Type B pancreatic cell (in vitro differentiated cells): ENCODE measurements at regions not wholly inside any gene's neighbourhood (a gene's known extent, or its start where the extent isn't known, plus 50 kb on each side); places are given as distances from the start of the nearest gene placed in this dataset.

Experiments used
- DNase-seq: peaks from one replicate; pipeline ENCODE4 v3.0.0; 2021; ENCODE audit warnings: mixed read lengths; ENCODE audit not compliant: unreplicated experiment; ENCODE audit errors: extremely low spot score
- H3K27ac Mint-ChIP-seq: 2 replicates; pipeline ENCODE4 v1.8.0; 2021; ENCODE audit warnings: mild to moderate bottlenecking, mixed read lengths
- H3K27me3 Mint-ChIP-seq: 2 replicates; pipeline ENCODE4 v1.8.0; 2021; ENCODE audit warnings: mixed read lengths
- H3K36me3 Mint-ChIP-seq: 2 replicates; pipeline ENCODE4 v1.8.0; 2021; ENCODE audit warnings: mixed read lengths
- H3K4me1 Mint-ChIP-seq: one replicate; pipeline ENCODE4 v1.8.0; 2021; ENCODE audit warnings: mixed read lengths; ENCODE audit not compliant: unreplicated experiment
- H3K4me3 Mint-ChIP-seq: 2 replicates; pipeline ENCODE4 v1.8.0; 2021; ENCODE audit warnings: mild to moderate bottlenecking, mixed read lengths
- H3K9me3 Mint-ChIP-seq: 2 replicates; pipeline ENCODE4 v1.8.0; 2021; ENCODE audit warnings: mixed read lengths
- TF ChIP-seq, protein P1 (sequence below): fragments of 200-600 bp; sonication (generic); conservative IDR thresholded peaks from 2 replicates; pipeline ENCODE4 v1.5.0; 2021; ENCODE audit warnings: antibody characterized with exemption, mild to moderate bottlenecking

DNA sequence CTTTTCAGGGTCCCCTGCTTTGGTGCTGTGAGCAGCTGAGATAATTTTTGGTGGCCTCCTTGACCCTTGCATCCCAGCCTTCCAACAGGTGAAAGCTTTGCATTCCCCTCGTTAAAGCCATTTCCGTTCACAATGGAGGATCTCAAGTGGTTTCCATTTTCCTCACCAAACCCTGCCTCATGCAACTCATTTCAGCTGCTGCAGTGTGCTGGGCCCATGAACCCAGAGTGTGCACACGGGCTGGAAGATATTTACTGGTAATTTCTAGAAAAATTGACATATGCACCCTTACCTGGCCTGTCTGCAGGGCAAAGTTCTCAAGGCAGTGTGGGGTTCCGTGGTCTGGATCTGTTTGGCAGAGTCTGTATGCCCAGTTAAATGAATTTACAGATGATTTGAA is 246.8 kb upstream of the HS6ST1 start:
- TF ChIP-seq, protein P1, sequence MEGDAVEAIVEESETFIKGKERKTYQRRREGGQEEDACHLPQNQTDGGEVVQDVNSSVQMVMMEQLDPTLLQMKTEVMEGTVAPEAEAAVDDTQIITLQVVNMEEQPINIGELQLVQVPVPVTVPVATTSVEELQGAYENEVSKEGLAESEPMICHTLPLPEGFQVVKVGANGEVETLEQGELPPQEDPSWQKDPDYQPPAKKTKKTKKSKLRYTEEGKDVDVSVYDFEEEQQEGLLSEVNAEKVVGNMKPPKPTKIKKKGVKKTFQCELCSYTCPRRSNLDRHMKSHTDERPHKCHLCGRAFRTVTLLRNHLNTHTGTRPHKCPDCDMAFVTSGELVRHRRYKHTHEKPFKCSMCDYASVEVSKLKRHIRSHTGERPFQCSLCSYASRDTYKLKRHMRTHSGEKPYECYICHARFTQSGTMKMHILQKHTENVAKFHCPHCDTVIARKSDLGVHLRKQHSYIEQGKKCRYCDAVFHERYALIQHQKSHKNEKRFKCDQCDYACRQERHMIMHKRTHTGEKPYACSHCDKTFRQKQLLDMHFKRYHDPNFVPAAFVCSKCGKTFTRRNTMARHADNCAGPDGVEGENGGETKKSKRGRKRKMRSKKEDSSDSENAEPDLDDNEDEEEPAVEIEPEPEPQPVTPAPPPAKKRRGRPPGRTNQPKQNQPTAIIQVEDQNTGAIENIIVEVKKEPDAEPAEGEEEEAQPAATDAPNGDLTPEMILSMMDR = no peak
- Mint-ChIP-seq H3K4me3 (no peak overlapping the region), H3K4me1 (no peaks in the 10 kb centered on the region), H3K27me3 (peaks cover 4% of the 10 kb centered on the region), H3K36me3 (no peaks in the 10 kb centered on the region), H3K9me3 (no peaks in the 10 kb centered on the region), H3K27ac (no peak overlapping the region)
- no peak for DNase-seq

DNA sequence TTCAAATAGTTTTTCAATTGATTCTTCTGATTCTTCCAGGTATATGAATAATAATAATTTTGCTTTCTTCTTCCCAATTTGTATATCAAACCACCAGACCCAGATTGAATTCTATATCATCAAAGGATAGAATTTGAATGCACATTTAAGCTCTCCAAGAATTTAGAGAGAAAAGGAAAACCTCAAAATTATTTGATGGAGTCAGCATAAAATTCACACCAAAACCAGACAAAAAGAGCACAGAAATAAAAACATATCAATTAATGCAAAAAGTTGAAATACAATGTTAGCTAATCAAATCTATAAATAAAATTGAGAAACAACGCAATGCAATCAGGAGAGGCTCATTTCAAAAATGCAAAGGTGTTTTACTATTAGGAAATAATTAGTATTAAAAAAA is 248.0 kb upstream of the HS6ST1 start:
- no peak for DNase-seq
- no peaks in the 10 kb centered on the region for H3K9me3 Mint-ChIP-seq
- H3K27me3 Mint-ChIP-seq = no peaks in the 10 kb centered on the region
- H3K4me1 Mint-ChIP-seq = no peaks in the 10 kb centered on the region
- TF ChIP-seq, protein P1 = no peak
- H3K27ac Mint-ChIP-seq = no peak overlapping the region
- no peaks in the 10 kb centered on the region for H3K36me3 Mint-ChIP-seq
- no peak overlapping the region for H3K4me3 Mint-ChIP-seq

DNA sequence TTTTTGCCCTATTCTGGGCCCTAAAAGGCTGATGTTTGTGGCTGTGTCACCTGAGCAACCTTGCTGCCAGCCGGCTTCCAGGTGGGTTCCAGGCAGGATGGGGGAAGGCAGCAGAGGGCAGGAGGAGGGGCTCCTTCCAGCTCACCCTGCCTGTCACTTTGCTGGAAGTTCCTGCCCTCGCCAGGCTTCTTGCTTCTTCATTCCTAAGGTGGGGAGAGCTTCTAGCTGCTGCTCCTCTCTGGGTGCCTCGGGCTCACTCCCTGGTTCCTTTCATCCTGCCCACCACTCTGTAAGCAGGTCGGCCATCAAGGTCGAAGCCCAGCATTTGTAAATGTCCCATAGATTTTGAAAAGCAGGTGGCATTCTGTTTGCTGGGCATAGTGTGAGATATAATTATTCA is 249.4 kb upstream of the HS6ST1 start:
- no peaks in the 10 kb centered on the region for H3K36me3 Mint-ChIP-seq
- TF ChIP-seq, protein P1 = no peak
- no peak for DNase-seq
- no peaks in the 10 kb centered on the region for H3K9me3 Mint-ChIP-seq
- no peak overlapping the region for H3K27ac Mint-ChIP-seq
- H3K4me3 Mint-ChIP-seq = no peak overlapping the region
- no peaks in the 10 kb centered on the region for H3K27me3 Mint-ChIP-seq
- no peaks in the 10 kb centered on the region for H3K4me1 Mint-ChIP-seq

DNA sequence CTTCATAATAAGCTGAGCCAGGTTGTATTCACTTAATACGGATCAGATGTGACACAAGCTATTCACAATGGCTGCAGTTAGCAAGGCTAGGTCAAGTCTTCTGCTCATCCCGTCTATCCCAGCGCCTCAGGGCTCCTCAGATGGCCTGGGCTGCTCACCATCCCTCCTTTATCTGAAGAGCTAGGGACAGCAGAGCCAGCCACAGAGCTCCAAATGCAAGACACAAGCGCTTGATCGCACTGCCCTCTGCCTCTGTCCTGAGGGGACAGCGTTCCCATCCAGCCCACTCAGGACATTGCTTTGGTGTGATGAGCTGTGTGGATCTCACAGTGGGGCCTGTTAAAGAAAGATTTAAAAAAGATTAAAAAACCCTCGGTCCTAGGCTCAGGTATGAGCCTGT is 254.4 kb upstream of the HS6ST1 start:
- TF ChIP-seq, protein P1 = no peak
- Mint-ChIP-seq H3K4me1 (no peaks in the 10 kb centered on the region), H3K27me3 (no peaks in the 10 kb centered on the region), H3K27ac (no peak overlapping the region), H3K4me3 (no peak overlapping the region), H3K9me3 (no peaks in the 10 kb centered on the region), H3K36me3 (no peaks in the 10 kb centered on the region)
- no peak for DNase-seq

DNA sequence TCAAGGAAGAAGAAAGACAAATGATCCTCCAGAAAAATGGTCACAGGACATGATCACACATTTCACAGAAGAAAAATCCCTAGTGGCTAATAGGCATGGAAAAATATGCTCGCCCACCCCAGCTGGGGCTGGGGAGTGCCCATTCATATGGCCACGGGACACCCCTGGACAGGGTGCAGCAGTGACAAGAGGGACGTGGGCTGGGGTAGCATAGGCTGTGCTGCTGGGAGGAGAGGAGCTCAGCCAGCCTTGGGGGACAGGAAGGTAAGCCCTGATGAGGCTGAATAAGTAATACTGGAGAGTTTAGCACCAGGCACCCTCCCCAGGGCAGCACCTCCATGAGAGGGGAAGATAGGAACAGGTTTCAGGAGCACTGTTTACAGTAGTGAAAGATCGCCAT is 254.9 kb upstream of the HS6ST1 start:
- Mint-ChIP-seq H3K36me3 (no peaks in the 10 kb centered on the region), H3K27me3 (no peaks in the 10 kb centered on the region), H3K4me3 (no peak overlapping the region), H3K4me1 (no peaks in the 10 kb centered on the region), H3K9me3 (no peaks in the 10 kb centered on the region), H3K27ac (no peak overlapping the region)
- TF ChIP-seq, protein P1 = no peak
- DNase-seq = no peak
